Astrocyte (in vitro differentiated cells and primary cell): ENCODE measurements at regions not wholly inside any gene's neighbourhood (a gene's known extent, or its start where the extent isn't known, plus 50 kb on each side); places are given as distances from the start of the nearest gene placed in this dataset.
A peak's percentile ranks its signal among the peaks of the same experiment; 100 is the strongest.

Source experiments
- DNase-seq: peaks from one replicate; pipeline ENCODE4 v3.0.0-alpha.2; 2010; ENCODE audit warnings: low read depth
- FAIRE-seq: peaks from 2 replicates; lab custom pipeline; 2011; peaks lifted over from hg19 to GRCh38; lab: Jason Lieb, UNC
- H2AFZ ChIP-seq: 2 replicates; pipeline ENCODE4 v1.6.0; 2012; ENCODE audit warnings: low read depth, low read length, inconsistent platforms
- H3K27ac ChIP-seq: 2 replicates; pipeline ENCODE4 v1.5.1; 2011; ENCODE audit warnings: low read depth, low read length, inconsistent platforms
- H3K27me3 ChIP-seq: 2 replicates; pipeline ENCODE4 v1.6.0; 2011; ENCODE audit warnings: low read length, inconsistent platforms; ENCODE audit not compliant: insufficient read depth
- H3K36me3 ChIP-seq: 2 replicates; pipeline ENCODE4 v1.5.1; 2011; ENCODE audit warnings: low read length, inconsistent platforms; ENCODE audit not compliant: insufficient read depth
- H3K4me1 ChIP-seq: 2 replicates; pipeline ENCODE4 v1.5.1; 2011; ENCODE audit warnings: low read length, inconsistent platforms; ENCODE audit not compliant: insufficient read depth
- H3K4me2 ChIP-seq: 2 replicates; pipeline ENCODE4 v1.6.0; 2012; ENCODE audit warnings: low read length, inconsistent platforms
- H3K4me3 ChIP-seq: 2 replicates; pipeline ENCODE4 v1.5.1; 2011; ENCODE audit warnings: low read depth, mild to moderate bottlenecking, low read length, inconsistent platforms; ENCODE audit not compliant: insufficient read depth
- H3K79me2 ChIP-seq: 2 replicates; pipeline ENCODE4 v1.6.0; 2012; ENCODE audit warnings: mild to moderate bottlenecking, low read length, inconsistent platforms; ENCODE audit not compliant: insufficient read depth
- H3K9ac ChIP-seq: 2 replicates; pipeline ENCODE4 v1.6.0; 2012; ENCODE audit warnings: mild to moderate bottlenecking, low read length, inconsistent platforms
- H3K9me3 ChIP-seq: 2 replicates; pipeline ENCODE4 v1.5.1; 2012; ENCODE audit warnings: low read depth, mild to moderate bottlenecking, low read length, inconsistent platforms; ENCODE audit not compliant: insufficient read depth
- H4K20me1 ChIP-seq: 2 replicates; pipeline ENCODE4 v1.6.0; 2012; ENCODE audit warnings: low read length, inconsistent platforms; ENCODE audit not compliant: insufficient read depth
- H3K27ac Mint-ChIP-seq: one replicate; pipeline ENCODE4 v1.8.0; 2021; ENCODE audit warnings: mild to moderate bottlenecking, mixed read lengths; ENCODE audit not compliant: unreplicated experiment
- H3K27me3 Mint-ChIP-seq: one replicate; pipeline ENCODE4 v1.8.0; 2021; ENCODE audit warnings: low read depth, mixed read lengths; ENCODE audit not compliant: unreplicated experiment
- H3K36me3 Mint-ChIP-seq: one replicate; pipeline ENCODE4 v1.8.0; 2021; ENCODE audit warnings: low read depth, mixed read lengths; ENCODE audit not compliant: unreplicated experiment
- H3K4me1 Mint-ChIP-seq: one replicate; pipeline ENCODE4 v1.8.0; 2021; ENCODE audit warnings: low read depth, mixed read lengths; ENCODE audit not compliant: unreplicated experiment
- H3K4me3 Mint-ChIP-seq: one replicate; pipeline ENCODE4 v1.8.0; 2021; ENCODE audit warnings: mild to moderate bottlenecking, moderate library complexity, mixed read lengths; ENCODE audit not compliant: unreplicated experiment
- H3K9me3 Mint-ChIP-seq: one replicate; pipeline ENCODE4 v1.8.0; 2021; ENCODE audit warnings: mild to moderate bottlenecking, mixed read lengths; ENCODE audit not compliant: unreplicated experiment
- EZH2 ChIP-seq: IDR thresholded peaks from 2 replicates; pipeline ENCODE4 v1.6.1; 2012; ENCODE audit warnings: mild to moderate bottlenecking, low read length, inconsistent platforms; ENCODE audit not compliant: insufficient read depth
- TF ChIP-seq, protein P1 (sequence below): IDR thresholded peaks from 2 replicates; pipeline ENCODE4 v1.5.1; 2011; ENCODE audit warnings: low read depth, mild to moderate bottlenecking, inconsistent platforms, low read length, moderate library complexity; ENCODE audit not compliant: insufficient read depth

DNA sequence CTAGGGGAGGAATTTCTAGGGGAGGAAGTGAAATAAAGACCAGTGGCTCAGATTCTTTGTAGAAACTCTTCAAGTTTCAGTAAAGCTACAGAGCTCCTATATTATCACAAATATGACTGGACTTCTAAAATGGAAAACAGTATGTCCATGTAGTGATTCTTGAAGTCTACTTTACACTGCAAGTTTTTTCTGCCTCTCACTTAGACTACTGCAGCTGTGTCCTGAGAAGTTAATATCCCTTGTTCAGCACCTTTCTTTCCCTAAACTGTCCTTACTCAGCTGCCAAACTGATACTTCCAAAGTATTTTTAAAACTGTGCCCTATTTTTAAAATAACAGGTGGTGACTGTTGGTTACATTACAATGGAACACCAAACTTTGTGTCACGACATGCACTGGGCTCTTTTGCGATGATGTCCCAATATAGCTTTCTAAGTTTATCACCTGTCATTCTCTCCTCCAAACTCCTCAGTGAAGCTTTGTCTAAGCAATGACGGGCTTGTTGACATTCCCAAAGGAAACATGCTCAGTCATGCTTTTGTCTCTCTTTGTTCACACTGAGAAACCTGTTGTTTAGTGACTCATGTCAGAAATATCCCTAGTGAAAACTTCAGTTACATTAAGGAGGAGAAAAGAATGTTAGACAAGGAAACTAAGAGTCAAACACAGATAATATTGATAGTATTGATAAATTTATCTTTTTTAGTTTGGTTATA is 341.1 kb downstream of the ARL6IP6 start:
- Histone ChIP-seq H3K4me3 (no peak overlapping the region), H3K27me3 (no peaks in the 10 kb centered on the region), H3K36me3 (no peaks in the 10 kb centered on the region), H3K27ac (no peak overlapping the region), H3K4me2 (peak overlapping the region; percentile 39), H2AFZ (no peak overlapping the region), H3K9ac (no peak overlapping the region), H3K79me2 (no peaks in the 10 kb centered on the region), H3K9me3 (no peaks in the 10 kb centered on the region), H4K20me1 (no peaks in the 10 kb centered on the region), H3K4me1 (peaks cover 5% of the 10 kb centered on the region)
- H3K36me3 Mint-ChIP-seq: no peaks in the 10 kb centered on the region
- DNase-seq: peak; percentile 64
- no peak for FAIRE-seq
- no peak overlapping the region for H3K4me3 Mint-ChIP-seq
- peaks cover 7% of the 10 kb centered on the region for H3K4me1 Mint-ChIP-seq
- H3K27me3 Mint-ChIP-seq: peaks cover 2% of the 10 kb centered on the region
- peak overlapping the region; percentile 75 for H3K27ac Mint-ChIP-seq
- H3K9me3 Mint-ChIP-seq: no peaks in the 10 kb centered on the region
- no peak for TF ChIP-seq EZH2
- TF ChIP-seq, protein P1, sequence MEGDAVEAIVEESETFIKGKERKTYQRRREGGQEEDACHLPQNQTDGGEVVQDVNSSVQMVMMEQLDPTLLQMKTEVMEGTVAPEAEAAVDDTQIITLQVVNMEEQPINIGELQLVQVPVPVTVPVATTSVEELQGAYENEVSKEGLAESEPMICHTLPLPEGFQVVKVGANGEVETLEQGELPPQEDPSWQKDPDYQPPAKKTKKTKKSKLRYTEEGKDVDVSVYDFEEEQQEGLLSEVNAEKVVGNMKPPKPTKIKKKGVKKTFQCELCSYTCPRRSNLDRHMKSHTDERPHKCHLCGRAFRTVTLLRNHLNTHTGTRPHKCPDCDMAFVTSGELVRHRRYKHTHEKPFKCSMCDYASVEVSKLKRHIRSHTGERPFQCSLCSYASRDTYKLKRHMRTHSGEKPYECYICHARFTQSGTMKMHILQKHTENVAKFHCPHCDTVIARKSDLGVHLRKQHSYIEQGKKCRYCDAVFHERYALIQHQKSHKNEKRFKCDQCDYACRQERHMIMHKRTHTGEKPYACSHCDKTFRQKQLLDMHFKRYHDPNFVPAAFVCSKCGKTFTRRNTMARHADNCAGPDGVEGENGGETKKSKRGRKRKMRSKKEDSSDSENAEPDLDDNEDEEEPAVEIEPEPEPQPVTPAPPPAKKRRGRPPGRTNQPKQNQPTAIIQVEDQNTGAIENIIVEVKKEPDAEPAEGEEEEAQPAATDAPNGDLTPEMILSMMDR: no peak

DNA sequence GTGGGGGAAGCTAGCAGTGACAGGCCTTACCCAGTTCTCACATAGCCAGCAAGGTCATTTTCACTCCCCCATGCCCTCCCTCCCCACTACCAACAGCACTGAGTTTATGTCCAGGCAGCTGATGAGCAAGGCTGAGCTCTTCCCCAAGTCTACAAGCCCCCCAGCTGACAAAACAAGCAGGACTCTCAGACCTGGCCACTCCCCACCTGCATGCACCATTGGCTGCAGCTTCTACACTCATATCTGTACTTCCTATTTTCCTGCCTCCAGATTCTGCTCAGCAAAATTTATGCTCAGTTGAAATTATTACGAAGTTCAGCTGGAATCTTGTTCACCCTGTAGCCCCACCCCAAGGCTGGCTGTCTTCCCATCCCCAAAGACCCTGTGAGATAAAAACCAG is 339.3 kb downstream of the ARL6IP6 start:
- H3K4me3 Mint-ChIP-seq: no peak overlapping the region
- no peak for FAIRE-seq
- H3K36me3 Mint-ChIP-seq: no peaks in the 10 kb centered on the region
- H3K27ac Mint-ChIP-seq: no peak overlapping the region
- H3K9me3 Mint-ChIP-seq: no peaks in the 10 kb centered on the region
- no peaks in the 10 kb centered on the region for H3K27me3 Mint-ChIP-seq
- no peak for DNase-seq
- no peak for TF ChIP-seq EZH2
- TF ChIP-seq, protein P1: no peak
- no peak overlapping the region for H2AFZ ChIP-seq
- H3K36me3 ChIP-seq: no peaks in the 10 kb centered on the region
- no peaks in the 10 kb centered on the region for H3K9me3 ChIP-seq
- peaks cover 5% of the 10 kb centered on the region for H3K4me1 ChIP-seq
- H3K4me3 ChIP-seq: no peak overlapping the region
- H3K4me2 ChIP-seq: no peak overlapping the region
- H4K20me1 ChIP-seq: no peaks in the 10 kb centered on the region
- H3K27ac ChIP-seq: no peak overlapping the region
- H3K9ac ChIP-seq: no peak overlapping the region
- no peaks in the 10 kb centered on the region for H3K27me3 ChIP-seq
- H3K79me2 ChIP-seq: no peaks in the 10 kb centered on the region
- H3K4me1 Mint-ChIP-seq: peaks cover 7% of the 10 kb centered on the region

DNA sequence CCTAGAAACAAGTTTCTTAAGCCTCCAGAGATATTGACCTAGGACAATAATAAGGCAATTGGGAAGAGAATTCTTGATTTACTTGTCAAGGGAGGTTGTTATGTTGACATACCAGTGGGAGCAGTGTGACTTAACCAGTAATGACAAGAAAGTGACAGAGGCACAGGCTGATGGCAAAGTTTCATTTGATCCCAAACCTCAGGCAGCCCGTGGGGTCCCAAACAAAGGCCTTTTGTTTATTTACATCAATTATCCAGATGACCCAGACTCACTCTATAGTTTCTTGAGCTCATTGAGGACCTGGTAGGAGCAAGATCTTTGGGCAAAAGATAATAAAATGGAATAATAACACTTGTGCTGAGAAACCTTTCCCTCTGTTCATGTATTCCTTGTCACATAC is 336.8 kb downstream of the ARL6IP6 start:
- H3K9ac ChIP-seq: no peak overlapping the region
- TF ChIP-seq, protein P1: no peak
- TF ChIP-seq EZH2: no peak
- H3K36me3 ChIP-seq: no peaks in the 10 kb centered on the region
- no peak overlapping the region for H3K27ac ChIP-seq
- H3K4me1 Mint-ChIP-seq: peaks cover 7% of the 10 kb centered on the region
- no peaks in the 10 kb centered on the region for H4K20me1 ChIP-seq
- DNase-seq (no peak), FAIRE-seq (no peak)
- no peaks in the 10 kb centered on the region for H3K9me3 Mint-ChIP-seq
- no peaks in the 10 kb centered on the region for H3K36me3 Mint-ChIP-seq
- H3K4me3 Mint-ChIP-seq: no peak overlapping the region
- H3K4me1 ChIP-seq: peaks cover 4% of the 10 kb centered on the region
- H3K4me2 ChIP-seq: no peak overlapping the region
- no peaks in the 10 kb centered on the region for H3K9me3 ChIP-seq
- H3K27ac Mint-ChIP-seq: no peak overlapping the region
- H3K27me3 Mint-ChIP-seq: peaks cover 3% of the 10 kb centered on the region
- H3K4me3 ChIP-seq: no peak overlapping the region
- H3K79me2 ChIP-seq: no peaks in the 10 kb centered on the region
- H2AFZ ChIP-seq: no peak overlapping the region
- no peaks in the 10 kb centered on the region for H3K27me3 ChIP-seq
